ENCODE measurements at regions not wholly inside any gene's neighbourhood (a gene's known extent, or its start where the extent isn't known, plus 50 kb on each side); places are given as distances from the start of the nearest gene placed in this dataset.

DNA sequence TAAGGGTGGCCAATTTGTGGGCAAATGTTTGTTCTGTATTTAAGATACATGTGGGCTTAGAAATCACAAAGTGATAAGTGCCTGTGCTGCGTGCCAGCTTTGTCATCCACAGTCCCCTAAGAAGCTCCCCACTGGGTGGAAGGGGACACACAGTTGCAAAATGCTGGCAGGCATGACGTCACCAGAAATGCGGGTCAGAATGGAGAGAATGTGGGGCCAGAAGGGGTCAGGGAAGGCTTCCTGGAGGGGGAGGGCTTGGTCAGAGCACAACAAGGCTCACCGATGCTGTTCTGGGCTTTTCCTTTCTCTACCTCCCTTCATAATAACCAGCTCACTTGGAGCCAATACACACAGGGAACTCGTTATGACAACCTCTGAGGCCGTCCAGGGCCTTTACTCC, 207.3 kb downstream of the URI1 start:
- peaks cover 4 to 8% of the 10 kb centered on the region in 2 donors for H3K27me3 ChIP-seq (ENCODE audit: control insufficient read depth in 2 of 2, insufficient read depth in 2 of 2, low read length in 2 of 2)
- H3K36me3 ChIP-seq (ENCODE audit: control insufficient read depth in 2 of 2, insufficient read depth in 2 of 2, low read length in 2 of 2), result no peaks in the 10 kb centered on the region
- no peaks in the 10 kb centered on the region for H3K9me3 ChIP-seq (ENCODE audit: control insufficient read depth in 2 of 2, low read length in 2 of 2)
- no peak overlapping the region for H3K9ac ChIP-seq (ENCODE audit: low read depth in 1 of 2, low read length in 2 of 2)
- peaks cover 6 to 7% of the 10 kb centered on the region in 2 donors for H3K4me1 ChIP-seq (ENCODE audit: control insufficient read depth in 2 of 2, insufficient read depth in 2 of 2, low read length in 2 of 2)
- no peak overlapping the region for H3K4me3 ChIP-seq (ENCODE audit: low read length in 2 of 2)
- H3K27ac ChIP-seq (ENCODE audit: low read depth in 2 of 2, low read length in 2 of 2), result no peak overlapping the region

DNA sequence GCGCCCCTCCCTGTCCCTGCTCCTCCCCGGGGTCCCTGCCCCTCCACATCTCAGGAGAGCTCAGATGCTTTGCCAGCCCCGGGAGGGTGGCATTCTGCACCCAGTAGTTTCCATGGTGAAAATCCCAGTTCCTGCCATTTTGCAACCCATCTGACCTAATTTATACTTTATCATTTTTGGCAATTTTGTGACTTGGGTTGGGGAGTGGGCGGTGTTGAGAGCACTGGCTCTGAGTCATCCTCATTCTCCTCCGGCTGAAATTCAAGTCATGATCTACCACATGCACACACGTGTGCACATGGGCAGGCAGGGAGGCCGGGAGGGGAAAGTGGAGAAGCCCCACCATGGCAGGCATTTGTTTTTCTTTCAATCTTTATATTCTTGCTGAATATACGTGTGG, 208.6 kb downstream of the URI1 start:
- no peak overlapping the region for H3K9ac ChIP-seq (ENCODE audit: low read depth in 1 of 2, low read length in 2 of 2)
- H3K4me3 ChIP-seq (ENCODE audit: low read length in 2 of 2), result no peak overlapping the region
- H3K9me3 ChIP-seq (ENCODE audit: control insufficient read depth in 2 of 2, low read length in 2 of 2), result no peaks in the 10 kb centered on the region

DNA sequence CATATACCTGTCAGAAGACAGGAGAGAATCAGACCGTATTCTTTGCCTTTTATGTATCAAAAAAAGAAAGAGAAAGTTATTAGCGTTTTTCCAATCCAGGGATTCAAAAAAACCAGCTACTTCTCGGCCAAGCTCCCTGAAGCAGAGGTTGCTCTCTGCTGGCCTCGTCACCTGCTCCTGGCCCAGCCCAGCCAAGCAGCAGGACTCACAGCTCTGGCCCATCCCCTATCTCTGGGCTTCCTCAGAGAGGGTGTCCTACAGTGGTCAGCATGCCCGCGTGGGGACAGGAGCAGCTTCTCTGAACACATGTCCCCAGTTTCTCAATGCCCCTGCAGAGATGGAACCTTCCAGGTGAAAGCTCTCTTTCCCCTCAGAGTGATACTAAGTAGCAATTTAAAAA, 209.0 kb downstream of the URI1 start:
- H3K9ac ChIP-seq (ENCODE audit: low read depth in 1 of 2, low read length in 2 of 2), result no peak overlapping the region
- H3K27ac ChIP-seq (ENCODE audit: low read depth in 2 of 2, low read length in 2 of 2), result no peak overlapping the region
- no peaks in the 10 kb centered on the region for H3K9me3 ChIP-seq (ENCODE audit: control insufficient read depth in 2 of 2, low read length in 2 of 2)
- peaks cover 2 to 7% of the 10 kb centered on the region in 2 donors for H3K4me1 ChIP-seq (ENCODE audit: control insufficient read depth in 2 of 2, insufficient read depth in 2 of 2, low read length in 2 of 2)
- peaks cover 0 to 4% of the 10 kb centered on the region in 2 donors for H3K27me3 ChIP-seq (ENCODE audit: control insufficient read depth in 2 of 2, insufficient read depth in 2 of 2, low read length in 2 of 2)
- no peaks in the 10 kb centered on the region for H3K36me3 ChIP-seq (ENCODE audit: control insufficient read depth in 2 of 2, insufficient read depth in 2 of 2, low read length in 2 of 2)
- H3K4me3 ChIP-seq (ENCODE audit: low read length in 2 of 2), result no peak overlapping the region

More for the DNA sequence above, 208.6 kb downstream of the URI1 start:
- Histone ChIP-seq H3K27me3 (ENCODE audit: control insufficient read depth in 2 of 2, insufficient read depth in 2 of 2, low read length in 2 of 2) (peaks cover 0 to 4% of the 10 kb centered on the region in 2 donors), H3K27ac (ENCODE audit: low read depth in 2 of 2, low read length in 2 of 2) (no peak overlapping the region), H3K4me1 (ENCODE audit: control insufficient read depth in 2 of 2, insufficient read depth in 2 of 2, low read length in 2 of 2) (peaks cover 2 to 7% of the 10 kb centered on the region in 2 donors), H3K36me3 (ENCODE audit: control insufficient read depth in 2 of 2, insufficient read depth in 2 of 2, low read length in 2 of 2) (no peaks in the 10 kb centered on the region)

DNA sequence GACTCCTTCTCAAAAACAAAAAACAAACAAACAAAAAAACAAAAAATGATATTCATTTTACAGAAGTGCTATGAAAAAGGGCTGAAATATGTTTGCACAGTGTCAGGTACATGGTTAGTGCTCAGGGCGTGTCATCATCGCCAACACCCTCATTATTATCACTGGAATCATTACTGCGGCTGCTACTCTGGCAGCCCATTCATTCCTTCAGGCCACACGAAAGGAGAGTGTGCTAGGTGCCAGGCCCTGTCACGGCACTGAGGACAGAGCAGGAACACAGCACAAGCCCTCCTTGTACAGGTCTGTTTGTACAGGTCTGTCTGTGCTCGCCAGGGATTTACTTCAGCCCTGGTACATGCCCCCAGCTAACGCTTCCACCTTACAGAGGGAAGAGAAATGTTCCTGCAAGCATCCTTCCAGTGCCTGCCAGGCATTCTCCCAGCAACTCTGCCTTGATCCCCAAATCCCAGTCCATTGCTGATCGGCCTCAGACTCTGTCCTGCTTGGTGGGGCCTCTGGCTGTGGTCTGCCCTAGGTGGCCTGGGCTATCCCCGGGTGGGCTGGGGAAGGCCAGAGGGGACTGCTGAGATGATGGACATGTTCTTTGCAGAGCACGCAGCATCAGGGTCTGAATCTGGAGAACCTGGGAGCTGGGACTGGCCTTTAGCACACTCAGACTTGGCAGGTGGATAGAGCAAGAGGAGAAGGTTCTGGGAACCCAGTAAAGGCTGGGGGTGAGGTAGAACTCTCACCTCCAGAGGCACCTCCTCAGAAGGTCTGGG, 210.7 kb downstream of the URI1 start:
- Histone ChIP-seq H3K9ac (ENCODE audit: low read depth in 1 of 2, low read length in 2 of 2) (no peak overlapping the region), H3K27me3 (ENCODE audit: control insufficient read depth in 2 of 2, insufficient read depth in 2 of 2, low read length in 2 of 2) (no peaks in the 10 kb centered on the region), H3K4me1 (ENCODE audit: control insufficient read depth in 2 of 2, insufficient read depth in 2 of 2, low read length in 2 of 2) (peaks cover 2 to 4% of the 10 kb centered on the region in 2 donors), H3K4me3 (ENCODE audit: low read length in 2 of 2) (no peak overlapping the region), H3K36me3 (ENCODE audit: control insufficient read depth in 2 of 2, insufficient read depth in 2 of 2, low read length in 2 of 2) (no peaks in the 10 kb centered on the region), H3K27ac (ENCODE audit: low read depth in 2 of 2, low read length in 2 of 2) (no peak overlapping the region), H3K9me3 (ENCODE audit: control insufficient read depth in 2 of 2, low read length in 2 of 2) (no peaks in the 10 kb centered on the region)

DNA sequence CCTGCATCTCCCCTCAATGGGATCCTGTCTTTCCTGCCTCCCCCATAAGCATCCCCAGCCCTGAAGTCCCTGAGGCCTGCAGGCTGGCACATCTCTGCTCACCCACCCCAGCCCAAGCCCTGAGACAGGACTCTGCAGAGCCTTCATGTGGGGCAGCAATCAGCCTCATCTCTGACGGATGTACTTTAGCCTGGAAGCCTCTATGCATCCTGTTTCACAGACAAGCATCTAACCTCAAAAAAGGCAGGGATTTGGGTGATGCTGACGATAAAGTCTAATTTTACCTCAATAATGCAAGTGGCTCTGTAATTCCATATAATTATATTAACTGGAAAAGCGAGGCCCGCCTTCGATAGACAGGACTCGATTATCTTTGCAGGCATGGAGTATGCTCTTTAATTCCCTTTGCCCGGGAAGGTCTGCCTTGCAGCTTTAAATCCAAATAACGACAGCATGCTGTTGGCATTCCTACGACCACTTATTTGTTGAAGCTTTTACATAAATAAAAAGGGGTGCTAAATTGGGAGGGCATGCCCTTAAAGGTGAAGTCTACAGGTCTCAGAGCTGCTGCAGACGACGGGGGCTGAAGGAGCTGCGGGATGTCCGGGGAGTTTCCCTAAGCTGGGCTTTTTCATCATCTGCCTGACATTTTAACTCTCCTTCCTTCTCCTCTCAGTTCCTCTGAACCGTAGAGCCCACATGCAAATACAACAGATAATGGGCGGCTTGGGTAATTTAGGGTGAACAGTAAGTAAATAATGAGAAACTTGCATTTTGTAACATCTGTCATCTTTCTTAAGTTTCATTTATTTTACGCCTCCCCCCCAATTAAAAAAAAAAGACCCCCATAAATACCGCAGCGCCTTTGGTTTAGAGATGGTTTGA, 211.5 kb downstream of the URI1 start:
- Histone ChIP-seq H3K36me3 (ENCODE audit: control insufficient read depth in 2 of 2, insufficient read depth in 2 of 2, low read length in 2 of 2) (no peaks in the 10 kb centered on the region), H3K9ac (ENCODE audit: low read depth in 1 of 2, low read length in 2 of 2) (no peak overlapping the region), H3K9me3 (ENCODE audit: control insufficient read depth in 2 of 2, low read length in 2 of 2) (no peaks in the 10 kb centered on the region), H3K27me3 (ENCODE audit: control insufficient read depth in 2 of 2, insufficient read depth in 2 of 2, low read length in 2 of 2) (no peaks in the 10 kb centered on the region), H3K4me3 (ENCODE audit: low read length in 2 of 2) (no peak overlapping the region), H3K27ac (ENCODE audit: low read depth in 2 of 2, low read length in 2 of 2) (no peak overlapping the region), H3K4me1 (ENCODE audit: control insufficient read depth in 2 of 2, insufficient read depth in 2 of 2, low read length in 2 of 2) (peaks cover 0 to 4% of the 10 kb centered on the region in 2 donors)

DNA sequence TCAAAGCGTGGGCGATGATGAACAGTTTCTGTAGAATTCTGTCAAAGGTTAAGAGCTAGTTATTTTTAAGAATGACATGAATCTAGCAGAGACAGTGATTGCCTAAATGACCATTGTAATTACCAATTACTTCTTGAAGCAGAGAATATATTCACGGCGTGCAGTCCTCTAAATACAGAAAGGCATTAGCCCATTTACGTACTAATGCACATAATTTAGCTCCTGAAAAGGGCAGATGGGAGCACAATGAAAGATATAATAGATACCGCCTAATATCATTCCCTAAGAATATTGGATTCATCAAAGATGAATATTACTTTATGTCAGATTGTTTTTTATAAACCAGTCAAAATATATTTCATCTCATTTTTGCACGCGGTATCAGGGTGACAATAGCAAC, 212.4 kb downstream of the URI1 start:
- peaks cover 0 to 4% of the 10 kb centered on the region in 2 donors for H3K4me1 ChIP-seq (ENCODE audit: control insufficient read depth in 2 of 2, insufficient read depth in 2 of 2, low read length in 2 of 2)
- no peaks in the 10 kb centered on the region for H3K27me3 ChIP-seq (ENCODE audit: control insufficient read depth in 2 of 2, insufficient read depth in 2 of 2, low read length in 2 of 2)
- no peaks in the 10 kb centered on the region for H3K36me3 ChIP-seq (ENCODE audit: control insufficient read depth in 2 of 2, insufficient read depth in 2 of 2, low read length in 2 of 2)

DNA sequence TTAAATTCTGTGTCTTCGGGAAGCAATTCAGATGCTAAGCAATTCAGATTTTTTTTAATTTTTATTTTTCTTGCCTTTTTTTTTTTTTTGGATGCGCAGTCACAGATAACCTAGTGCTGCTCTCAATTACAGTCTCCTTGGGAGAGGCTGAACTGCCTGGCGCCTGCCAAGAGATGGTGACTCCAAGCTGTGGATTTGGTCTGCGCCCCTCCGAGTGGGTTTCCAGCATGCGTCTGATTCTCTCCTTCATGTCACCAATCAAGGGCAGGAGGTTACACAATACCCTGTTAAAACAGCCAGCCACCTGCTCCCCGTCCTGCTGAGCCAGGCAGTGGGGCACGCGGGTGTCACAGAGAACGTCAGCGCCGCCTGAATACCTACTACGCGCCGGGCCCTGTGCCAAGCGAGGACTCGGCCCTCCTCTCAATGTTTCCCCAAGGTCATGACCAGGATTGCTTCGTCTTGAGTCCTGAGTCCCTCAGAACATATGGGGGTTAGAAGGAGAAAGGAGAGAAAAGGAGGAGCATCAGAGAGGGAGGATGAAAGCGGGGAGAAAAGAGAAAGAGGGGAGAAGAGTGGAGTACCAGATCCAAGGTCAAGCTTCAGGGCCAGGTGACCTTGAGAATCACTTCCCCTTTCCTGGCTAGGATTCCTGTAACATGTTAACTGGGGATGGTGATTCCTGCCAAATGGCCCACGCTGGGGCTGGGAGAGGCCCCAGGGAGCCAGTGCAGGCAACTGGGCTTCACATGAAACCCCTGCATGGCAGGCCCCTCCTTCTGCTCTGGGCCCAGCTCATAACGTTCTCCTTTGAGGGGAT, 213.6 kb downstream of the URI1 start:
- H3K36me3 ChIP-seq (ENCODE audit: control insufficient read depth in 2 of 2, insufficient read depth in 2 of 2, low read length in 2 of 2), result no peaks in the 10 kb centered on the region
- H3K4me3 ChIP-seq (ENCODE audit: low read length in 2 of 2), result no peak overlapping the region
- no peak overlapping the region for H3K9ac ChIP-seq (ENCODE audit: low read depth in 1 of 2, low read length in 2 of 2)
- H3K27ac ChIP-seq (ENCODE audit: low read depth in 2 of 2, low read length in 2 of 2), result no peak overlapping the region
- H3K9me3 ChIP-seq (ENCODE audit: control insufficient read depth in 2 of 2, low read length in 2 of 2), result no peaks in the 10 kb centered on the region
- no peaks in the 10 kb centered on the region for H3K27me3 ChIP-seq (ENCODE audit: control insufficient read depth in 2 of 2, insufficient read depth in 2 of 2, low read length in 2 of 2)
- H3K4me1 ChIP-seq (ENCODE audit: control insufficient read depth in 2 of 2, insufficient read depth in 2 of 2, low read length in 2 of 2), result peaks cover 0 to 4% of the 10 kb centered on the region in 2 donors

More for the DNA sequence above, 212.4 kb downstream of the URI1 start:
- Histone ChIP-seq H3K9me3 (ENCODE audit: control insufficient read depth in 2 of 2, low read length in 2 of 2) (no peaks in the 10 kb centered on the region), H3K9ac (ENCODE audit: low read depth in 1 of 2, low read length in 2 of 2) (no peak overlapping the region), H3K27ac (ENCODE audit: low read depth in 2 of 2, low read length in 2 of 2) (no peak overlapping the region), H3K4me3 (ENCODE audit: low read length in 2 of 2) (no peak overlapping the region)

DNA sequence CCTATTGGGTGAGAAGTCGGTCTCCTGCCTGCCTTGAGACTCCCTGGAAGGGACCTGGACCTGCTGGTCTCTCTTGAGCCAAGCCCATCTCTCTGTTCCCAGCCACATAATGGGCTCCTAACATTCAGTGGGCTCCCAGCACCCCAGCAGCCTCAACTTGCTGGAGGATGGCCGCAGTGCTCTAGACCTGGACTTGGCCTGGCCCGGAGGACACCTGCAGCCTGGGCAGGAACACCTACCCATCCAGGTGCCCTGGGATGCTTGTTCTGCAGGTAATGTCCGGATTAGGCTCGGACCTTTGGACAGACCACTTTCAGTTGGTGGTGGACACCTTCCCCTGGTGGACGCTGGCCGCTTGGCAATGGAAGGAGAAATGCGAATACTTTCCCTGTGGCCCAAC, 214.6 kb downstream of the URI1 start:
- peaks cover 0 to 4% of the 10 kb centered on the region in 2 donors for H3K4me1 ChIP-seq (ENCODE audit: control insufficient read depth in 2 of 2, insufficient read depth in 2 of 2, low read length in 2 of 2)
- no peaks in the 10 kb centered on the region for H3K9me3 ChIP-seq (ENCODE audit: control insufficient read depth in 2 of 2, low read length in 2 of 2)
- H3K27ac ChIP-seq (ENCODE audit: low read depth in 2 of 2, low read length in 2 of 2), result no peak overlapping the region
- H3K36me3 ChIP-seq (ENCODE audit: control insufficient read depth in 2 of 2, insufficient read depth in 2 of 2, low read length in 2 of 2), result no peaks in the 10 kb centered on the region
- no peak overlapping the region for H3K9ac ChIP-seq (ENCODE audit: low read depth in 1 of 2, low read length in 2 of 2)
- no peaks in the 10 kb centered on the region for H3K27me3 ChIP-seq (ENCODE audit: control insufficient read depth in 2 of 2, insufficient read depth in 2 of 2, low read length in 2 of 2)
- H3K4me3 ChIP-seq (ENCODE audit: low read length in 2 of 2), result no peak overlapping the region

DNA sequence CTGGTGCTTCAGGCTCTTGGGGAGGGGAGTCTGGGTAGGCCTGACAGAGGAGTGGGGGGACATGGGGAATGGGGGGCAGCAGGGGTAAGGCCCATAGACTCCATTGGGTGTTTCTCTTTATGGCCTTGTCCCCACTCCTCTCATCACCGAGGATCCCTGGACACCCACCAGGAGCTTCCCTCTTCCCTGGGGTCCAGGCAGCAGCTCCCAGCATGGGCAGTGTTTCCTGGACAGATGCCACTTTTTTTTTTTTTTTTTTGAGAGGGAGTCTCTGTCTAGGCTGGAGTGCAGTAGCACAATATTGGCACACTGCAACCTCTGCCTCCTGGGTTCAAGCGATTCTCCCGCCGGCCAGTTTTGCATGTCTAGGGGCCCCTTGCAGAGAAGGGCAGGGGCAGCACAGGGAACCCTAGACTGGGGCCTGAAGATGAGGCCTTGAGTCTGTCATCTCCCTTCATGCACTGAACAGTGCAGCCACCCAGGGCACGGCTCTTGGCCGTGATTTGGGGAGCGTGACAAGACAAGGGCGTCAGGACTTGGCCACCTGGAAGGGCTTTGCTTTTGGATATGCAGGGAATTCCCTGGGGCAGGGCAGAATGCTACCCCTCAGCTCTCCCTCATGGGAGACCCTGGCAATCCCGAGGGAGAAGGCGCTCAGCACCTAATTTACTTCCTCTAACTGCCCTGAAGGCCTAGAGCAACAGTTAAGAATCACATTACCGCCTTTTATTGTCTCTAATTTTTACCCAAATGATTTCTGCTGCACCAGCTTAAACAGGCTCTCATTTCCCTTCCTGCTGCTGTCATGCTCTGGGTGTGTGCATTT, 213.9 kb upstream of the ZNF536 start:
- Histone ChIP-seq H3K9me3 (ENCODE audit: control insufficient read depth in 2 of 2, low read length in 2 of 2) (no peaks in the 10 kb centered on the region), H3K9ac (ENCODE audit: low read depth in 1 of 2, low read length in 2 of 2) (no peak overlapping the region), H3K4me1 (ENCODE audit: control insufficient read depth in 2 of 2, insufficient read depth in 2 of 2, low read length in 2 of 2) (no peaks in the 10 kb centered on the region), H3K36me3 (ENCODE audit: control insufficient read depth in 2 of 2, insufficient read depth in 2 of 2, low read length in 2 of 2) (no peaks in the 10 kb centered on the region), H3K4me3 (ENCODE audit: low read length in 2 of 2) (no peak overlapping the region), H3K27ac (ENCODE audit: low read depth in 2 of 2, low read length in 2 of 2) (no peak overlapping the region), H3K27me3 (ENCODE audit: control insufficient read depth in 2 of 2, insufficient read depth in 2 of 2, low read length in 2 of 2) (no peaks in the 10 kb centered on the region)
